Activated CD8-positive, alpha-beta memory T cell treated with anti-CD3 and anti-CD28 coated beads for 48 hours (primary cell): ENCODE measurements at regions not wholly inside any gene's neighbourhood (a gene's known extent, or its start where the extent isn't known, plus 50 kb on each side); places are given as distances from the start of the nearest gene placed in this dataset.
"Not testable (repeated sequence)": the region's sequence is repeated elsewhere in the genome, so short reads cannot be mapped to it uniquely, and the experiment has no call there.

Source experiments
- DNase-seq, 3 experiments: peaks; one replicate each; pipeline ENCODE4 v3.0.0-alpha.2; 2020; ENCODE audit warnings: low read depth in 2 of 3, low spot score in 2 of 3

DNA sequence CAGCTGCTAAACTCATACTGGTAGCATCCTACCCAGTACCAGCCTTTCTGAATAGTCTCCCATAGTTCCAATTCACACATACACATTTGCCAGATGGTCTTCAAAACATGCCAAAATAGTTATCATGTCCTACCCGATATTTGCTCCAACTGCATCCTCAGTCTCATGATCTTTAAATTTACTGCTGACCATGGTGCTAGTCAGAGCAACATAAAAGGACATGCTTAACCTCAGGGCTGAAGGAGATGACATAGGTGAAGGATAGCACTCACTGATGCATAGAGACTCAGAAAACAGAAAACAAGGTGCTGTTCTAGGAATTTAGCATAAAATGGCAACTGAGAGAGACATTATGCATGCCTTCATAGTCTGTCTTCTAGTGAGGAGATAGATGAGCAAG is 200.6 kb upstream of the CCL2 start:
- no peak for DNase-seq

DNA sequence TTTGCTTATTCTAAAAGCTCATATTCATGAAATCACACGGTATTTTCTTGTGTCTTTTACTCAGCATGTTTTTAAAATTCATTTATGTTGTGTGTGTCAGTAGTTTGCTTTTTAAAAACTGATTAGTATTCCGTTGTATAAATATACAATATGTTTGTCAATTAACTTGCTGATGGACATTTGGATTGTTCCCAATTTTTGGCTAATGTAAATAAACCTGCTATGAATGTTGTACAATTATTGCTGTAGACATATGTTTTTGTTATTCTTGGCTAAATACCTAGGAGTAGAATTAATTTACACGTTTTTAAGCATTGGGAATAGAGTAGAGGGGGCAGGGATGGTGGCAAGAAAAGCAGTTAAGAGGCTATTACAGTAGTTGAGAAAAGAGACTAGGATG is 199.5 kb upstream of the CCL2 start:
- no peak for DNase-seq

DNA sequence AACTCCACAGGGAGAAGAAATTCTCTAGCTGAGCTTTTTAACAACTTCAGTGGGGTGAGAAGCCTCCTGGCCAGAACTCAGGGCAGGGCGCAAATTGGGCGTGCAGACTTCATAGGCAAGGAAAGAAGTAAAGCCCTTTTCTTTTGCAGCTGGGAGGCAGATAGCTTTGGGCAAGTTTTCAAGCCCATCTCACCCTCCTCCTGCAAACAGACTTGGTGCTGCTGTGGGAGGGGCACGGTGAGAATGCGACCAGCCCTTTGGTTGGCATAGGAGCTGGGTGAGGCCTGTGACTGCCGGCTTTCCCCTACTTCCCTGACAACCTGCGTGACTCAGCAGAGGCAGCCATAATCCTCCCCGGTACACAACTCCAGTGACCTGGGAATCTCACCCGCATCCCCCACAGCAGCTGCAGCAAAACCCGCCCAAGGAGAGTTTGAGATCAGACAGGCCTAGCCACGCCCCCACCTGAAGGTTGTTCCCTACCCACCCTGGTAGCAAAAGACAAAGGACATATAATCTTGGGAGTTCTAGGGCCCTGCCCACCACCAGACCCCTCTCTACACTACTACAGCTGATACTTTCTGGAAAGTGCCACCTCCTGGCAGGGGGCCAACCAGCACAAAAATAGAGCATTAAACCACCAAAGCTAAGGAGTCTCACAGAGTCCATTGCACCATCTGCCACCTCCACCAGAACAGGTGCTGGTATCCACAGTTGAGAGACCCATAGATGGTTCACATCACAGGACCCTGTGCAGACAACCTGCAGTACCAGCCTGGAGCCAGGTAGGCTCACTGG is 195.5 kb upstream of the CCL2 start:
- DNase-seq = no peak

DNA sequence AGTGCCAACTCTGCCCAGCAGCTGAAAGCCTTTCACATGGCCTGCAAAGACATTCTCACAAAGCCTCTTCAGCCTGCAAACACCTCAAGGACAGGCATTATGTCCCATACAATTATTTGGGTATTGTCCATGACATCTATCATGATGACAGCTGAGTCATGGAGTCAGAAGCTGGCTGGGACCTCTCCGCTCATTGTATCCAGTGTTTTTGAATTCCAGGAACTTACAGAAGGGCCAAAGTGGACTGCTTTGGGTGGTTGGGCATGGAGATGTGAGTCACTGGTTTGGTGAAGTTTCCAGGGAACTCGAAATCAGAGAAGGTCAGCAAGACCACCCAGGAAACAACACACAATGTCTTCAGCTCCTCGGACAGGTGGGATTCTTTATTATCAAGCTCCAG is 188.6 kb upstream of the CCL2 start:
- DNase-seq = no peak

DNA sequence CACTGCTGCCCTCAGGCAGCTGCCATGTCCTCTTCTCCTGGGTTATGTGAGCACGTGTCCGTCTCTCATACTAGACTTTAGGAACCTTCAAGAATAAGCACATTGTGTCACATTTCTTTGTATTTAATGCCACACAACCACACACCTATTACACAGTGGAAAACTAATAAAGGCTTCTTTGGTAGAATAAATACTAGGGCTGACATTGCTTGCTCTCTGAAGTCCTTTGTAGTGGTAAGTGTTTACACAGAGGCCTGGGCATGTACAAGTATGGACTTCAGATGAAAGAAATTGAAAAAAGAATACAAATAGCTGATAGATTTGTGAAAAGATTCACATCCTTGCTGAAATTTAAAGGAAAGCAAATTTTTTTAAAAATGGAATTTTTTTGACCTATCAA is 188.1 kb upstream of the CCL2 start:
- DNase-seq = no peak

DNA sequence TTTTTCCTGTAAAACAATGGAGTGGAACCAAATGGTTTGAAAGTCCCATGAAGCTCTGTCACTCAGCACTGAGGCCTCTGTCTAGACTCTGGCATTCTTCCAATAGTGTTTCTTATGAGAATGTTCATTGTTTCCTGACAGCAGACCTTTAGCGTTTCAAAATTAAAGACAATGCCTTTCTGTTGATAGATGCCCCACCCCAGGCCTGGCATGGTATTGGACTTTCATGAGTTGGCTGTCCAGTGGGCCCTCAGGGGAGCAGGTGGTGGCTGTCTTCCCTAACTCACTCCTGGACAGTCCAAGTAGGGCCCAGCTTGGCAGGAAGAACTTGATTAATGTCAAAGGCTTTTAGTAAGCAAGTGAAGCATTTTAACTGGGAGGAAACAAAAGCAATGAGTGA is 186.5 kb upstream of the CCL2 start:
- no peak for DNase-seq

DNA sequence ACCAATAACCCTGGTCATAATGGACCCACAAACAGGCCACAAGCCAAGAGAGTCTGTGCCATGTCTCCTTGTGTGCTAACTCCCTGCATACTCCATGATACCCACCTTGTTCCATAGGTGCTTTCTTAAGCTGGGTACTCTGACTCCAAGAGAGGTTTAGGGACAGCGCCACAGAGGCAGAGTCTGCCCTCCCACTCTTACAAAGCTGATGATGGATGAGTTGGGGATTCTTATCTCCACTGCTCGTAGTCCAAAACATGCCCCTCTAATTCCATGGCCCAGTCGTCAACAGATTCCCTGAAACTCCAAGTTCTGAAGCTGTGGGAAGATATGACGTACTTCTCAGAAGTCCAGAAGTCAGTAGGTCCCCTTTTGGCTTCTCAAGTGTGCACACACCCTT is 184.4 kb upstream of the CCL2 start:
- no peak for DNase-seq

DNA sequence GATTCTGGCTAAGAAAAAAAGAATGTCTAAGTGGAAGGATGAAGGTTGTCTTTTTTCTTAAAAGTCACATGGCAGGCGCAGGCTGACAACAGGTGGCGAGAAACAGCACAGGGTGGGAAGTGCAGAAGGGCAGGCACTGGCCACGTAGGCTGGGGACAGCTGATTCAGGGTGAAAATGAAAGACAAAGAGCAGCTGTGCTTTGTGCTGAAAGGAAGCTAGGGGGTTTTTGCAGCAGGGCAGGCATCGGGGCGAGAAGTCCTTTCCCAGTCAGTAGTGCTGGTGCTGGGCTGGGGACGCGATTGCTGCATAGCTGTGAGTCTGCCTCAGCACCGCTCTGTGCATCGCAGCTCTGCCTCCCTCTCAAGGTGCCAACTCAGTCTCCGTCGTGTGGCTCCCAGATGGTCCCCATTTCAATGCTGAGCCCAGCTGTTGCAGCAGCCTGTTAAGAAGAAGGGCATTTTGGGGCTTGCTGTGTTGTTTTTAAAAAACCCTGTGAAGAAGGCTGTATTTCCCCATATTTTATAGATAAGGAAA is 183.1 kb upstream of the CCL2 start:
- DNase-seq = no peak

DNA sequence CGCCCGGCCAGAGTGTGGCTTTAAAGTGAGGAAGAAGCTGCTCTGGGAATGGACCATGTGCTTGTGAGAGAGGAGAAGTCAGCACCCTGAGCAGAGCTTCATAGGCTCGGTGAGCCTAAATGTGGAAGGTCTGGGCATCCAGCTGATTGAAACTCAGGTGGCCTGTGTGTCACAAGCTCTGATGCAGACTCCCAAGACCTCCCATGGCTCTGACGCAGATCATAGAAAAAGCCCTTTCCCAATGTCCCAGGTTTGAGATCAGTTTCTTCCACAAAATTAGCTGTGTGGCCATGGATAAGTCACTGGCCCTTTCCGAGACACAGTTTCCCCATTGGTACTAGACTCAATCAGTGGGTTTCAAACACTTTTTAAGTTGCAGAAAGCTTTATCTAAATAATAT is 180.0 kb upstream of the CCL2 start:
- no peak for DNase-seq

DNA sequence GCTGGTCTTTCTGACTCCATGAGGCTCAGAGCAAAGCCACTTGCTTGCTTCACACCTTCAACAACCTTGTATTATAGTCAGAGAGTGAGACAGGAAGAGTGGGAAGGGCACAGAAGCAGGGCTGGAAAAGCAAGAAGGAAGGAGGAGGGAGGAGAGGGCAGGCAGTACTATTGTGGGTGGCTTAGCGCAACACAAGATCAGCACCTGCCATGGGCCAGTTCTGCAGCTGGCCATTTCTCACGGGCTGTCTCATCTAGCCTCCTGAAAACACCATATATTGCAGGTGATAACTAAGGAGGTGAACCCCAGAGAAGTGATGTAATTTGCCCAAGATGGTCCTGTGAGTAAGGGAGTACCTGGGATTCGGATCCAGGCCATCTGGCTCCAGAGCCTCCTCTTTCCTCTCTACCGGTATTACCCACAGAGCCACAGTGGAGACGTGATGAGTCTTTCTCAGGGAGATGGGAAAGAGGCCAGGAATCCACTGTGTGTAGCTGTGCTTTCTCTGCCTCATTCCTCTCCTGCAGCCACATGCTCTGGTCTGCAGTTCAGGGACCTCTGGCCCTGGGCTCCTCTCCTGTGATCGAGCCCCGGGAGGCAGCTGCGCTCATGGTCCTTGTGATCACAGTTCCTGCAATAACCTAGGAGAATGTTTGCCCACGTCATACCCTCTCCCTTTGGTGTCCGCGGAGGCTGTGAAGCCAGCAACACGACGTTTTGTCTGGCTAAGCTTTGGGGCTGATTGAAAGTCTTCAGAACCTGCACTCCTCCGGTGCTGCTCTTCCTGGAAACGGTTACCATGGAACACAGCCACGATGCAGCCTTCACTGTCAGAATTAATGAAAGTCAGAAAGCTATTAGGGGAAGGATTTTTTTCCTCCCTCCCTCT is 178.1 kb upstream of the CCL2 start:
- DNase-seq = no peak

DNA sequence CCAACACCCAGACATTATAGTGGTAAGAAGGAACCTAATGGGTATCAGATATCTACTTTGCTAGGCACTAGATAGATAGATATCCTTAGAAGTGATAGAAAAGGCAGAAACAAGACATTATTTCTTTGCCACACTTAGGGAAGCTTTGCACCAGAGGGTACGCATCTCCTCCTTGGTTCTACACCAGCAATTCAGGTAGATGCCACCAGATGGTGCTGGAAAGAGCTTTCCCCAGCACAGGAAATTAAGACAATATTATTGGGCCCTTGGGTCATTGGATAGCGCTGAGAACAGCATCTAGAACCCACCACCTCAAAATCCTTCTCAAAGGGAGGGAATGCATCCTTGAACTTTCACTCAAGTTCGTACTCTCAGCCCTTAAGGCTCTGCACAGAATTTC is 173.8 kb upstream of the CCL2 start:
- DNase-seq = no peak

DNA sequence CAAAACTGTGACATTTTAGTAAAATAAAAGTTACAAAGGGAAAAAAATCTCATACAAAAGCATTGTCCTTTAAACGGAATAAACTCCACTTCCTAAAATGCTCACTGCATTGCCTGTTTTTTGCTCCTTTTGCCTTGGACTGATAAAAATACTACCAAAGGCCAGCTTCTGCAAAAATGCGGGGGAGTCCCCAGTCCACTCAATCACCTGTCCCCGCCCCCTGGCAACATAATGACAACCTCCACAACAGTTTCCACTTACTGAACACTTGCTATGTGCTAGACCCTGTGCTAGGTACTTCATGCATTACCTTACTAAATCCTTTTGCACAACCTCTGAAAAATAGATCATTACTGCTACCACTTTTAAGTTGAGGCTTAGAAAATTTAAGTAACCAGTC is 172.7 kb upstream of the CCL2 start:
- DNase-seq = no peak

DNA sequence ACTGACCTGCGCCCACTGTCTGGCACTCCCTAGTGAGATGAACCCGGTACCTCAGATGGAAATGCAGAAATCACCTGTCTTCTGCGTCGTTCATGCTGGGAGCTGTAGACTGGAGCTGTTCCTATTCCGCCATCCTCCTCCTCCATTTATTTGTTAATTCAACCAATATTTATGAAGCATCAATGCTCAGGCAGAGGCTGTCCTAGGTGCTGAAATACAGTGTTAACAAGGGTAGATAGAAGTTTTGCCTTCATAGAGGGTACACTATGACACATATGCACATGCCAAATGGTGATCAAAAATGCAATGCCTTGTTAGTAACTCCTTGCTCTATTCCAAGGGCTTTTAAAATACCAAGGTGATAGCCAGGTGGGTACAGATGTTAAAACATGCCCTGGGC is 166.0 kb upstream of the CCL2 start:
- not testable (repeated sequence) for DNase-seq

DNA sequence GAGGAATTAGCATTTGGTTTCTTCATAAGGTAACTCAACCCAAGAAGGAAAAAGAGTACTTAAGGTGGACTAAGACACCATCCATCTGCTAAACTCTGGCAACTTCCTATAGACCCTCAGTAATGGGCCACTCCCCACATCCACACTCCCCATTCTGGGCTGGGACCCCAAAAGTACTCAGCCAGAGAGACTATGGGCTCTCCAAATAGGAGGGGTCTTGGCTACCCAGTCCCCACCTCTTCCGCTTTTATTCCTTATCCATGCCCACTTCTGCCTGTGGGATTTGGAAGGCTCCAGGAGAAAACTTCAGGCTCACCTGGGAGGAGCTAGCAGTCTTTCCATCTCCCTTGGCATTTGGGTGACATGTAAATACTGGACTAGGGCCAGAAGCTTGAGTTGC is 164.5 kb upstream of the CCL2 start:
- DNase-seq = no peak

DNA sequence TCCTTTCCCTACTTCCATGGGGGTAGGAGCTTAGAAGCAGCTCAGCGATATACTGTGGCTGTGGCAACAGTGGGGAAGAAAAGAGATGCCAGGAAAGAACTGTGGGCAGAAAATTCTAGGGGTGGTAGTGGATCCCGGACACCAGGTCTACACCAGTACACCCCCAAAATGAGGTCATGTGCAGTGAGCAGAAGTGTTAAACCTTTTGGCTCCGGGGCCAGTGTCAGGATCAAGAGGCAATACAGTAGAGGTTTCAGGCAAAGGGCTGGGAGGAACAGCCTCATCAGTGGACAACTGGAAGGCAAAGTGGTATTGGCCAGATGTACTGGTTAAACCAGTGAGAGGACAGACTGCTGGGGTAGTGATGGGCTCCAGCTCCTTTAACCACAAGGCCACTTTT is 163.1 kb upstream of the CCL2 start:
- DNase-seq = no peak

DNA sequence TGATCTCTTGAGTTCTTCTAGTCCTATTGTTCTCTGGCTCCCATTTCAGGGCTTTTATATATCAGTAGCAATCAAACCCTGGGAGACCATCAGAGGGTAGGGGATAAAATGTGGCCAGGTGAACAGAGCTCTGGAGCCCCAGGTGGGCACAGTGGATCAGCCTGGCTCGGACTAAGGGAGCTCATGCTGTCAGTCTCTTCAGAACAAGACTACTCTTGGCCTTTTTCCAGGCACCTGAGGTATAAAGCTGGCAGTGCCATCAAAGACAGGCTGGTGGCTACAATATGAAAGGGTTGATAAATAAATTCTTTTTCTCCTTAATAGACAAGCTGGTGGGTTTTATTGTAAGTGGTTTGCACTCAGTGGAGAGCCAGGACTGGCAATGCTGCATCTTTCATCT is 160.0 kb upstream of the CCL2 start:
- DNase-seq = no peak

DNA sequence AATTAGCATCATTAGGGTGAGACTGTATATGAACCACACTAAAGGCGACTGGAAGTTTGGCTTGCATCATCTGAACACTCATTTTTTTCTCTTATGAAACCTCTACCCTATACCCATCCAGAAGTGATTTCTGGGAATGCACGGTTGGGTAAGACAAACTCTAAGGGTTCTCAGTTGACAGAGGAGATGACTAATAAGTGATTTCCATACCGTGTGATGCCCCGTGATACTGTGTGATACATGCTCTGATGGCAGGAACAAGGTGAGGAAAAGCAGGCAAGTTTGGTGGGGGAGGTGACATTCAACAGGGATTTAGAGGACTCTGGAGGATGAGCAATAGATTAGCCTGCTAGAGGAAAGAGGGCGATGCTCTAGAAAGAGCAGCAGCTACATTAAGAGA is 156.4 kb upstream of the CCL2 start:
- DNase-seq = no peak

DNA sequence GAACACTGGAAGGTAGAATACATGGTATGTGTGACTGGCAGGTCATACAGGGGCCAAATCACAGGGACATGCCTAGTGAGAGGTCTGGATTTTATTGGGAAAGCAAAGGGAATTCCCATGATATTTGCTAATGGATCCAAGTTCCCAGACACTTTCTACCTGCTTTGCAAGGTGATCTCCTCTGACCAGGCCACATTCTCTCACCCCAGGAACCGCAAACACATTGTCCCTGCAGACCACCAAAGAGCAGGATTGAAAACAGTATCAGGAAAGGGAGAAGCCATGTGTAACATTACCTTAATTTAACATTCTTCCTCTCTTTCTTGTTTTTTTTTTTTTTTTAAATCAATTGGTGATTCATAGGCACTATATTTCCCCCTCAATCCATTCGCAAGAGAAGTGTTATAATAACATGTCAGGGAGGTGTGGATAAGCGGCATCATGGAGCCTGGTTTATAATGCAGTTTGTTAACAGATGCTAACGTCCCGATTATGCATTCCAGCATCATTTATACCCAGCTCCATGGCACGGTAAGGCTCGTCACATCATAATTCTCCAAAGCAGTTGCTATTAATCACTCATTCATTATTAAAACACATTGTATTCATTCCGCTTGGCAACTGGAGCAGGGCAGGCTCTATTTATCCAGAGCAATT is 155.1 kb upstream of the CCL2 start:
- DNase-seq = no peak

DNA sequence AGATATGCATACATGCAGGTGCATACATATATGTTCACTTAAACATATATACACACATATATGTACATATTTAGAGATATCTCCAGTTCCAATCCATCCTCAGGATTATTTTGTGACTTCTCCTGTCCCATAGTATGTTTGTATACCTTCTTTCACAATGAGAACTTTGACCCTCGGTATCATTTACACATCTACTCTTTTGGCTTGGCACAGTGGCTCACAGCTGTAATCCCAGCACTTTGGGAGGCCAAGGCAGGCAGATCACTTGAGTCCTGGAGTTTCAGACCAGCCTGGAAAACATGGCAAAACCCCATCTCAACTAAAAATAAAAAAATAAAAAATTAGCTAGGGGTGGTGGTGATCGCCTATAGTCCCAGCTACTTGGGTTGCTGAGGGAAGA is 148.1 kb upstream of the CCL2 start:
- DNase-seq = no peak

DNA sequence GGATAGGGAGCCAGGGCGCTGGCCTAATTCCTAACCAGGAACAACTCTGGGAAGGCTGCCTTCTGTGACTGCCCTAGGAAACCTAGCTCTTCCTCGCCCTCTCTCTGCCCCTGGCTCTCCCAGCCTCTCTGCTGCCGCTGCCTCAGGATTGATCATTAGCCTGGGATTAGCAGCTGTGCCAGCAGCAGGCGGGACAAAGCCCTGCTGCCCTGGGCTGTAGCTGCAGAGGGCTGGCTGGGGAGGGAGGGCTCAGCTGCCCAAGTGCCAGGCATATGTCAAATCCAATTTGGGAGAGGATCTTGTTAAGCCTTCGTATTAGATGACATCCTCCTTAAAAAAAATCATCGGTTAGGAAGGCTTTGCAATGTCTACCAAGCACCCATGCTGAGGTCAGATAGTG is 144.8 kb upstream of the CCL2 start:
- DNase-seq = no peak

DNA sequence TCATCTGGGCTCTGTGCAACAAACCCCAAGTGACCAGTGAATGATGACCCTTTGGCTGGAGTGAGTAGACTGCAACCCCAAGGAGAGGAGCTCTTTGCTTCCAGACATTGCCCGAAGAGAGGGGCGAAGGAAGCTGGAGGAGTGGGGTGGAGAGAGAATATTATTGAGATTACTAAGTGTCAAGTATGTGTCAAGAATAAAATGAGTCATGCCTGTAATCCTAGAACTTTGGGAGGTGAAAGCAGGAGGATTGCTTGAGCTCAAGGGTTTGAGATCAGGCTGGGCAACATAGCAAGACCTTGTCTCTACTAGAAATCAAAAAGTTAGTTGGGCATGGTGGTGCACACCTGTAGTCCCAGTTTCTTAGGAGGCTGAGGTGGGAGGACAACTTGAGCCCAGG is 142.0 kb upstream of the CCL2 start:
- DNase-seq = no peak

DNA sequence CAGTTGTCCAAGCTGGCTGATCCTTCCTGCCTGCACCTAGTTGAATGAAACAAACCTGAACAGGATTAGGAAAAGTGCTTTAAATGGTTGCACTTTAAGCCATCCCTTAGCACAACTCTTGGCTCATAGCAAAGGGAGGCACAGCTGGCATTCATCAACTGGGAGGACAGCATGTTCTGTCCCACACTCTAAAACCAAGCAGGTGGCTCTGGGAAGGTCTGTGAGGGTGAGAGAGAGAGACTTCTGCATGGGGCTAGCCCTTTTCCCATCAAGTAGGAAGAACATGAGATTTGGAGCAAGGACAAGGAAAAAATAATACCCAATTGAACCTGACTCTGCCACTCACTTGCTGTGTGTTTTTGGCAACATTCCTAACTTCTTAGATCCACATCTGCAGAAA is 140.9 kb upstream of the CCL2 start:
- DNase-seq = no peak
